ENCODE measurements at regions not wholly inside any gene's neighbourhood (a gene's known extent, or its start where the extent isn't known, plus 50 kb on each side); places are given as distances from the start of the nearest gene placed in this dataset.

DNA sequence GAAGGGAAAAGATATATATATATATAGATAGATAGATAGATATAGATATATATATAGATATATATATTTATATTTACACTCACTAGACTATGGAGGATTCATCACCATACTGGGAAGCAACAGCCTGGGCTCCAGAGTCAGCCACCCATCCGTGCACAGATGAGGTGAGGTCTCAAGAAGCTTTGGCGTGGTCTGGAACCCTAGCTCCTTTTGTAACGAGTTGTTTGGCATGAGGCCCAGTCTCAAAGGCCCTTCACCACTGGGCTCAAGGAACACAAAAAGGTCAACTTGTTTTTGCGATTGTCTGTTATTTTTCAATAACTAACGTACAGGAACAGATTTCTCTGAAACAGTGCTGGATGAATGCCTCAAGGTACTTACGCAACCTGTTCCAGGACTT is 448.7 kb downstream of the CMPK2 start:
- TF ChIP-seq, protein P1, sequence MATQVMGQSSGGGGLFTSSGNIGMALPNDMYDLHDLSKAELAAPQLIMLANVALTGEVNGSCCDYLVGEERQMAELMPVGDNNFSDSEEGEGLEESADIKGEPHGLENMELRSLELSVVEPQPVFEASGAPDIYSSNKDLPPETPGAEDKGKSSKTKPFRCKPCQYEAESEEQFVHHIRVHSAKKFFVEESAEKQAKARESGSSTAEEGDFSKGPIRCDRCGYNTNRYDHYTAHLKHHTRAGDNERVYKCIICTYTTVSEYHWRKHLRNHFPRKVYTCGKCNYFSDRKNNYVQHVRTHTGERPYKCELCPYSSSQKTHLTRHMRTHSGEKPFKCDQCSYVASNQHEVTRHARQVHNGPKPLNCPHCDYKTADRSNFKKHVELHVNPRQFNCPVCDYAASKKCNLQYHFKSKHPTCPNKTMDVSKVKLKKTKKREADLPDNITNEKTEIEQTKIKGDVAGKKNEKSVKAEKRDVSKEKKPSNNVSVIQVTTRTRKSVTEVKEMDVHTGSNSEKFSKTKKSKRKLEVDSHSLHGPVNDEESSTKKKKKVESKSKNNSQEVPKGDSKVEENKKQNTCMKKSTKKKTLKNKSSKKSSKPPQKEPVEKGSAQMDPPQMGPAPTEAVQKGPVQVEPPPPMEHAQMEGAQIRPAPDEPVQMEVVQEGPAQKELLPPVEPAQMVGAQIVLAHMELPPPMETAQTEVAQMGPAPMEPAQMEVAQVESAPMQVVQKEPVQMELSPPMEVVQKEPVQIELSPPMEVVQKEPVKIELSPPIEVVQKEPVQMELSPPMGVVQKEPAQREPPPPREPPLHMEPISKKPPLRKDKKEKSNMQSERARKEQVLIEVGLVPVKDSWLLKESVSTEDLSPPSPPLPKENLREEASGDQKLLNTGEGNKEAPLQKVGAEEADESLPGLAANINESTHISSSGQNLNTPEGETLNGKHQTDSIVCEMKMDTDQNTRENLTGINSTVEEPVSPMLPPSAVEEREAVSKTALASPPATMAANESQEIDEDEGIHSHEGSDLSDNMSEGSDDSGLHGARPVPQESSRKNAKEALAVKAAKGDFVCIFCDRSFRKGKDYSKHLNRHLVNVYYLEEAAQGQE (IDR thresholded peaks at IDR 0.05; ENCODE audit: insufficient read depth in 1 of 2, low read depth in 2 of 2, low read length in 2 of 2), result no peak
- TF ChIP-seq TAF1 (IDR thresholded peaks at IDR 0.05; ENCODE audit: borderline replicate concordance, insufficient read depth, low read length), result no peak
- TF ChIP-seq POLR2AphosphoS5 (IDR thresholded peaks at IDR 0.05; ENCODE audit: low read depth, low read length), result no peak
- TF ChIP-seq SIN3A (IDR thresholded peaks at IDR 0.05; ENCODE audit: borderline replicate concordance, insufficient read depth, low read length), result no peak
- no peak for TF ChIP-seq FOXP2 (optimal IDR thresholded peaks at IDR 0.05; ENCODE audit: borderline replicate concordance, extremely low read depth, extremely low read length, insufficient read depth)

DNA sequence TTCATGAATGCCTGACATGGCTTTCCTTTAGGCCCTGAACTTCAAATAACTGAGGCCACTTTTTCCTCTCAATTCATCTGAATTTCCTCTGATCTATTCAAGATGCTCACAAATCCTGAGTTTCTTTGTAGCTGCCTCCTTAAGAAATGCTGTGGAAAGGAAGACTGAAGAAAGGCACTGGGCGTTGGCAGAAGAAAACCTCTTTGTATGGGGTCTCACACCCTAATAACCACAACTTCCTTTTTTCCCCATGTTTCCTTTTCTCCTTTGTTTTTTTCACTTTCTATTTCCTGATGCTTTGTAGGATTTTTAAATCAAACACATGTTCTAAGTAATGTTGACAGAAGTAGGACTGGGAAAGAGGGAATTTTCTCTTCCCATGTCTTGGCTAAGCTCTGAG is 447.4 kb downstream of the CMPK2 start:
- TF ChIP-seq, protein P1 (IDR thresholded peaks at IDR 0.05; ENCODE audit: insufficient read depth in 1 of 2, low read depth in 2 of 2, low read length in 2 of 2), result no peak
- TF ChIP-seq FOXP2 (optimal IDR thresholded peaks at IDR 0.05; ENCODE audit: borderline replicate concordance, extremely low read depth, extremely low read length, insufficient read depth) (no peak), SIN3A (IDR thresholded peaks at IDR 0.05; ENCODE audit: borderline replicate concordance, insufficient read depth, low read length) (no peak), POLR2AphosphoS5 (IDR thresholded peaks at IDR 0.05; ENCODE audit: low read depth, low read length) (no peak), TAF1 (IDR thresholded peaks at IDR 0.05; ENCODE audit: borderline replicate concordance, insufficient read depth, low read length) (no peak)

DNA sequence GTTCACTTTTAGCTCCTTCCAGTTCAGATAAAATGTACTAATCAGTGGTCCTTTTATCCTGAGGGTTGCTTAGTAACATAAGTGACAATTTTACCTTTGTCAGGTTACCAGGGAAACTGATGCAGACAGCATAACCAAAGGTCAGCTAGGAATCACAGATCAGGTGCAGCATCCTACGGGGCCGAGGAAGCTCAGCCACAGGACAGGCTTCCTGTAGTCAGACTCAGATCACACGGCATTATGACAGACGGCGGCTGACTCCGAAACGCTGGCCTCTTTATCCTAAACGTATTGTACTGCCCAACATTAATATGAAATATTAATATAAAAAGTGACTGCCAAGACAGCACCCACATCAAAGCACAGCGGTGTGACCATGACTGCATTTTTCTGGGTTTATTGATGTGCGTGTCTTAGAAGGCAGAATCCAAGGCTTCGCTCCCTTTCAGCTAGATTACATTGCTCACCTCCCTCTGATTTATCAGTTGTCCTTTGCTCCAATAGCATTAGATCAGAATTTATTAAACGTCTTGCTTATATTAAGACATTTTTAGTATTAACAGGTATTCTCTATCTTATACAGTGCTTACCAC is 444.5 kb downstream of the CMPK2 start:
- TF ChIP-seq SIN3A (IDR thresholded peaks at IDR 0.05; ENCODE audit: borderline replicate concordance, insufficient read depth, low read length) (no peak), POLR2AphosphoS5 (IDR thresholded peaks at IDR 0.05; ENCODE audit: low read depth, low read length) (no peak), FOXP2 (optimal IDR thresholded peaks at IDR 0.05; ENCODE audit: borderline replicate concordance, extremely low read depth, extremely low read length, insufficient read depth) (no peak), TAF1 (IDR thresholded peaks at IDR 0.05; ENCODE audit: borderline replicate concordance, insufficient read depth, low read length) (no peak)
- TF ChIP-seq, protein P1 (IDR thresholded peaks at IDR 0.05; ENCODE audit: insufficient read depth in 1 of 2, low read depth in 2 of 2, low read length in 2 of 2), result no peak

DNA sequence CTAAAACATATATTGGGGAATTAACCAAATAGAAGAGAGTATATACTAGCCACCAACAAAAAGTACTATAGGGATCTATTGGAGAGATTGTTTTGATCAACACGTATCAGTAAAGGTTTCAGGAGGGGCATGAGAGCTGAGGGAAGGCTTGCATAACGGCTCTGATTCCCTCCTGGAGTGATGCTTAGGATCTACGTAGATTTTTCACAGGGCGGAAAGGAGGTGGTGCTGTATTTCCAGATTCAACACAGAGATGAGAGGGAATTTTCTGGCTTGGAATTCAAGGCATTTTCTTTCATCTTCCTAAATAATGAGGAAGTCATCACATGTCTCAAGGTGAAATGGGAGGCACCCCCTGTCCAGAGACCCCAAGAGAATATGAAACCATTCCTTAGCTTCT is 443.8 kb downstream of the CMPK2 start:
- TF ChIP-seq POLR2AphosphoS5 (IDR thresholded peaks at IDR 0.05; ENCODE audit: low read depth, low read length) (no peak), SIN3A (IDR thresholded peaks at IDR 0.05; ENCODE audit: borderline replicate concordance, insufficient read depth, low read length) (no peak), TAF1 (IDR thresholded peaks at IDR 0.05; ENCODE audit: borderline replicate concordance, insufficient read depth, low read length) (no peak)
- TF ChIP-seq, protein P1 (IDR thresholded peaks at IDR 0.05; ENCODE audit: insufficient read depth in 1 of 2, low read depth in 2 of 2, low read length in 2 of 2), result no peak

DNA sequence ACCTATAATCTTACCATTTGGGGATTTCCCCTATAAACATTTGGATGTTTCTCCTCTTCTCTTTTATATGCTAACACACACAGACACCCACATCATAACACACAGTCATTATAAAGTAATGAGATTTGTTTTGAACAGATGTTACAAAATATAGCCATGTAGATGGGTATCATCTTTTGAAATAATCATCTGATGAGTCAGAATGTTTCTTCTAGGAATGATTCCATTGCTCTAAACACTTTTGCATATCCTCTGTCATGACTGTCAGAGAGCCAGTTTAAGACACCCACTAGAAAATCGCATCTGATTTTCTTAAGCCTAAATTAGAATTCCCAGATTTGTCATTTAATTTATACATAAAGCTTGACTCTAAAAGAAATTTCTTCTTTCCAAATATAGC is 442.6 kb downstream of the CMPK2 start:
- TF ChIP-seq SIN3A (IDR thresholded peaks at IDR 0.05; ENCODE audit: borderline replicate concordance, insufficient read depth, low read length), result no peak
- no peak for TF ChIP-seq FOXP2 (optimal IDR thresholded peaks at IDR 0.05; ENCODE audit: borderline replicate concordance, extremely low read depth, extremely low read length, insufficient read depth)
- no peak for TF ChIP-seq TAF1 (IDR thresholded peaks at IDR 0.05; ENCODE audit: borderline replicate concordance, insufficient read depth, low read length)
- no peak for TF ChIP-seq POLR2AphosphoS5 (IDR thresholded peaks at IDR 0.05; ENCODE audit: low read depth, low read length)
- TF ChIP-seq, protein P1 (IDR thresholded peaks at IDR 0.05; ENCODE audit: insufficient read depth in 1 of 2, low read depth in 2 of 2, low read length in 2 of 2), result no peak

Data from PFSK-1 (cell line).